ENCODE measurements at regions not wholly inside any gene's neighbourhood (a gene's known extent, or its start where the extent isn't known, plus 50 kb on each side); places are given as distances from the start of the nearest gene placed in this dataset.

- TF ChIP-seq PRDM1 (tag by site-specific recombination; IDR thresholded peaks at IDR 0.05) (no peak), ZNF10 (tag by site-specific recombination; IDR thresholded peaks at IDR 0.05) (no peak)
Observed at GRCh38 chr14:56972948-56973347, 162.7 kb upstream of the OTX2 start.
